Fibroblast of the aortic adventitia (primary cell): ENCODE measurements at regions not wholly inside any gene's neighbourhood (a gene's known extent, or its start where the extent isn't known, plus 50 kb on each side); places are given as distances from the start of the nearest gene placed in this dataset.
A peak's percentile ranks its signal among the peaks of the same experiment; 100 is the strongest.

Experiments
- DNase-seq: peaks from one replicate; pipeline ENCODE4 v3.0.0-alpha.2; 2010; ENCODE audit warnings: low read depth
- H3K4me3 ChIP-seq: 2 replicates; pipeline ENCODE4 v1.5.1; 2011; ENCODE audit warnings: low read depth, mild to moderate bottlenecking, control low read depth, low read length, moderate library complexity
- TF ChIP-seq, protein P1 (sequence below): IDR thresholded peaks from 2 replicates; pipeline ENCODE4 v1.5.1; 2011; ENCODE audit warnings: mild to moderate bottlenecking, low read length, control low read depth, inconsistent platforms; ENCODE audit not compliant: insufficient read depth

DNA sequence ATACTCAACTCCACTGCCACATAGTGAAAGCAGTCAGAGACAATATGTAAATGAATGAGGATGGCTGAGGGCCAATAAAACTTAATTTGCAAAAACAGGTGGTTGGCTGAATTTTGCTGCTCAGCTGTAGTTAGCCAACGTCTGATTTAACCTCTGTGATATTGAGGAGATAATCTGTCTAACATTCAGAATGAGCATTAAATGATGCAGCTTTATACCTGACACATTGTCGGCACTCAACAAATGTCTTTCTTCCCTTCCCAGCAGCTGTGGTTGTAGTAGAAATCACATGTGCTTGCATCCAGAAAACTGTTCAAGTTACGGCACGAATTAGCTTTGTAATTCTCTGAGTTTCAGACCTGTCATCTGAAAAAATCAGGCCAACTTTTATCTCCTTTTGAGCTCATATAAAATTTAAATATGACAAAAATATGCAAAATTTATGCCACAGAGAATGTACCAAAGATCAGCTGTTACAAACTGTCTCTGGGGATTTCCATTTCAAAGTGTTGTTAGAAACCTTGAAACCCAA, 1239.7 kb downstream of the GATA3 start:
- TF ChIP-seq, protein P1, sequence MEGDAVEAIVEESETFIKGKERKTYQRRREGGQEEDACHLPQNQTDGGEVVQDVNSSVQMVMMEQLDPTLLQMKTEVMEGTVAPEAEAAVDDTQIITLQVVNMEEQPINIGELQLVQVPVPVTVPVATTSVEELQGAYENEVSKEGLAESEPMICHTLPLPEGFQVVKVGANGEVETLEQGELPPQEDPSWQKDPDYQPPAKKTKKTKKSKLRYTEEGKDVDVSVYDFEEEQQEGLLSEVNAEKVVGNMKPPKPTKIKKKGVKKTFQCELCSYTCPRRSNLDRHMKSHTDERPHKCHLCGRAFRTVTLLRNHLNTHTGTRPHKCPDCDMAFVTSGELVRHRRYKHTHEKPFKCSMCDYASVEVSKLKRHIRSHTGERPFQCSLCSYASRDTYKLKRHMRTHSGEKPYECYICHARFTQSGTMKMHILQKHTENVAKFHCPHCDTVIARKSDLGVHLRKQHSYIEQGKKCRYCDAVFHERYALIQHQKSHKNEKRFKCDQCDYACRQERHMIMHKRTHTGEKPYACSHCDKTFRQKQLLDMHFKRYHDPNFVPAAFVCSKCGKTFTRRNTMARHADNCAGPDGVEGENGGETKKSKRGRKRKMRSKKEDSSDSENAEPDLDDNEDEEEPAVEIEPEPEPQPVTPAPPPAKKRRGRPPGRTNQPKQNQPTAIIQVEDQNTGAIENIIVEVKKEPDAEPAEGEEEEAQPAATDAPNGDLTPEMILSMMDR = no peak
- no peak overlapping the region for H3K4me3 ChIP-seq
- no peak for DNase-seq

GRCh38 chr10:9294865-9295264, 1240.4 kb downstream of the GATA3 start:
- no peak overlapping the region for H3K4me3 ChIP-seq
- TF ChIP-seq, protein P1 = no peak
- DNase-seq = no peak

DNA sequence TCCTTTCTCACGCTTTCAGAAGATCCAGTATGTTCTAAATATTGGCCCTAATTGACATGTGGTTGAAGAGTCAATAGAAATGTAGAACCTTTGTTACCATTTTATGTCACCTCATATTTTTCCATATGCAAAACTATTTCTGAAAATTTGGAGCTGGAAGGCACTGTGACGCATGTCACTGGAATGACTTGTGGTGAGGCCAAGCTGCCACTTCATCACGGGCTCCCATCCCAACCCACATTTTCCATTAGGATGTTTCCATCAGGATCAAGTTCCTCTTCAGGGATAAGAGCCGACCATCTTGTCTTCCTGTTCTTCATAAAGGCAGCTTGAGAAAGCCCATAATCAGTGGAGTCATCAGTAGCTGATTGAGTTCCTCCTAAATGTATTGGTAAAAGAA, 1241.7 kb downstream of the GATA3 start:
- TF ChIP-seq, protein P1 = no peak
- H3K4me3 ChIP-seq = no peak overlapping the region
- no peak for DNase-seq

- TF ChIP-seq, protein P1 = no peak
- H3K4me3 ChIP-seq = no peak overlapping the region
- no peak for DNase-seq
These were observed 1243.1 kb downstream of the GATA3 start for GRCh38 chr10:9297580-9297979.

DNA sequence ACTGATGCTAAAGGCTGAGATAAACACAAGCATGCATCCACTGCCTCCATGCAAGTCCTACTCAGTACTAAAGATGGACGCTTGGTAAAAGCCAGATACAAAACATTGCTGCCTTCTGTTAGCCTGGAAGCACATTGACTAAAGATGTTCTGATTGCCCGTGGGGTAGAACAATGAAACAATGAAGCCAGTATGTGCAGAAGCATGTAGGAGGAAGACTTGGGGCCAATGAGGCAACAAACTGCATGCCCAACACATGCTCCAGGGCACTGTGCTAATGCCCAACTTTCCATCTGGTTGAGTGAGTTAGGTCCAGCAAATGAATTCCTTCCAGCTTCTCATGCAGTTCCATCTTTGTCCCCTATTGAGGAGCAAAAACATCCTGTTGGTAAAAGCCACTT, 1245.5 kb downstream of the GATA3 start:
- TF ChIP-seq, protein P1 = no peak
- no peak for DNase-seq
- no peak overlapping the region for H3K4me3 ChIP-seq

DNA sequence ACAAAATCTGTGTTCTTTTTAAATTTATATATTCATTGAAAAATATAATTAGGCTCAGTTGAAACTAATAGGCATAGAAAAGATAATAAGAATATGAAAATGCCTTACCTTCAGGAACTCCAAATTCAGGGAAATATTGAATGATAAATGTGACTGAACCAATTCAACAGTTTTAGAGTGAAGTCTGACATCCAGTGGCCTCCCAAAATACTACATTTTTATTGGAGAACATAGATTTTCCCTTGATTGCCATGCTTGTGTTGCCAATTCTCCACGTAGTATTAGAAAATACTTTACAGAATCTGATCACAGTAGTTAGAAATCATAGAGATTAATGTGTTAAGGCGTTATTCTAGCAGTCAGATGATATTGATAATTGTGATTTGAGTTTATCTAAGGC, 1246.7 kb downstream of the GATA3 start:
- TF ChIP-seq, protein P1 = peak; percentile 27
- H3K4me3 ChIP-seq = no peak overlapping the region
- DNase-seq = peak; percentile 23

GRCh38 chr10:9301554-9301953, 1247.1 kb downstream of the GATA3 start:
- no peak overlapping the region for H3K4me3 ChIP-seq
- no peak for DNase-seq
- TF ChIP-seq, protein P1 = no peak
